Fibroblast of lung (primary cell): ENCODE measurements at regions not wholly inside any gene's neighbourhood (a gene's known extent, or its start where the extent isn't known, plus 50 kb on each side); places are given as distances from the start of the nearest gene placed in this dataset.

Experiments
- DNase-seq, 2 donors: peaks; one replicate each; pipeline versions ENCODE4 v3.0.0 to v3.0.0-alpha.2; 2010; ENCODE audit warnings: low read depth in 2 of 2
- H2AFZ ChIP-seq: 2 replicates; pipeline ENCODE4 v1.5.1; 2012; ENCODE audit warnings: low read length, control low read depth, inconsistent platforms
- H3K27ac ChIP-seq: 2 replicates; pipeline ENCODE4 v1.5.1; 2011; ENCODE audit warnings: low read length, control low read depth; ENCODE audit not compliant: insufficient read depth
- H3K27me3 ChIP-seq: 2 replicates; pipeline ENCODE4 v1.5.1; 2011; ENCODE audit warnings: mild to moderate bottlenecking, low read length; ENCODE audit not compliant: control insufficient read depth, insufficient read depth
- H3K36me3 ChIP-seq: 2 replicates; pipeline ENCODE4 v1.5.1; 2011; ENCODE audit warnings: low read length; ENCODE audit not compliant: control insufficient read depth, insufficient read depth
- H3K4me1 ChIP-seq: 2 replicates; pipeline ENCODE4 v1.5.1; 2011; ENCODE audit warnings: low read length; ENCODE audit not compliant: control insufficient read depth, insufficient read depth; ENCODE audit errors: extremely low read depth
- H3K4me2 ChIP-seq: 2 replicates; pipeline ENCODE4 v1.5.1; 2011; ENCODE audit warnings: low read length, control low read depth; ENCODE audit not compliant: insufficient read depth; ENCODE audit errors: extremely low read depth
- H3K4me3 ChIP-seq, 4 experiments: fragments of 200-600 bp in 1 of 4; sonication (generic) in 1 of 4; replicated peaks in 1 of 4; 2 replicates each; pipeline ENCODE4 v1.5.1; 2011 to 2016; ENCODE audit warnings: low read length in 4 of 4, low read depth in 3 of 4, mild to moderate bottlenecking in 3 of 4, control low read depth in 2 of 4, inconsistent platforms in 1 of 4, mixed read lengths in 1 of 4; ENCODE audit not compliant: insufficient read depth in 1 of 4; ENCODE audit errors: control extremely low read depth in 1 of 4
- H3K79me2 ChIP-seq: 2 replicates; pipeline ENCODE4 v1.5.1; 2012; ENCODE audit warnings: mild to moderate bottlenecking, low read length, inconsistent platforms; ENCODE audit not compliant: control insufficient read depth, insufficient read depth
- H3K9ac ChIP-seq: 2 replicates; pipeline ENCODE4 v1.5.1; 2011; ENCODE audit warnings: mild to moderate bottlenecking, low read length, control low read depth; ENCODE audit not compliant: insufficient read depth
- H3K9me3 ChIP-seq: 2 replicates; pipeline ENCODE4 v1.5.1; 2012; ENCODE audit warnings: low read depth, low read length; ENCODE audit not compliant: control insufficient read depth, insufficient read depth
- H4K20me1 ChIP-seq: 2 replicates; pipeline ENCODE4 v1.5.1; 2011; ENCODE audit warnings: low read length; ENCODE audit not compliant: control insufficient read depth, insufficient read depth; ENCODE audit errors: extremely low read depth
- CTCF ChIP-seq, 2 donors: IDR thresholded peaks in 1 of 2; conservative IDR thresholded peaks in 1 of 2; 1 replicate in 1 of 2; 2 replicates in 1 of 2; pipeline ENCODE4 v1.5.1; 2011 to 2012; ENCODE audit warnings: low read length in 2 of 2, control low read depth in 1 of 2, inconsistent platforms in 1 of 2, low read depth in 1 of 2, mild to moderate bottlenecking in 1 of 2
- EZH2 ChIP-seq: IDR thresholded peaks from 2 replicates; pipeline ENCODE4 v1.5.1; 2012; ENCODE audit warnings: low read length, control low read depth, mild to moderate bottlenecking; ENCODE audit errors: missing control alignments

- Histone ChIP-seq H3K36me3 (no peaks in the 10 kb centered on the region), H3K27me3 (no peaks in the 10 kb centered on the region), H3K4me1 (peaks cover 2% of the 10 kb centered on the region), H2AFZ (no peak overlapping the region), H3K4me2 (no peak overlapping the region), H4K20me1 (no peaks in the 10 kb centered on the region), H3K9me3 (no peaks in the 10 kb centered on the region), H3K27ac (no peak overlapping the region), H3K79me2 (no peaks in the 10 kb centered on the region), H3K4me3 (no peak overlapping the region), H3K9ac (no peak overlapping the region)
- no peak for TF ChIP-seq CTCF (conservative IDR thresholded peaks at IDR 0.05 in 1 of 2, IDR thresholded peaks at IDR 0.05 in 1 of 2; ENCODE audit: low read depth in 1 of 2, low read length in 2 of 2)
- TF ChIP-seq EZH2: no peak
- DNase-seq: no peak
These were observed 292.9 kb upstream of the SLC14A2 start for GRCh38 chr18:45322343-45322742.

GRCh38 chr18:45324101-45324494 lies 291.2 kb upstream of the SLC14A2 start:
- Histone ChIP-seq H3K4me2 (no peak overlapping the region), H3K9ac (no peak overlapping the region), H3K27ac (no peak overlapping the region), H4K20me1 (no peaks in the 10 kb centered on the region), H2AFZ (no peak overlapping the region), H3K4me3 (no peak overlapping the region), H3K9me3 (no peaks in the 10 kb centered on the region), H3K79me2 (no peaks in the 10 kb centered on the region), H3K36me3 (no peaks in the 10 kb centered on the region), H3K4me1 (peaks cover 2% of the 10 kb centered on the region), H3K27me3 (no peaks in the 10 kb centered on the region)
- TF ChIP-seq EZH2 (no peak), CTCF (conservative IDR thresholded peaks at IDR 0.05 in 1 of 2, IDR thresholded peaks at IDR 0.05 in 1 of 2; ENCODE audit: low read depth in 1 of 2, low read length in 2 of 2) (no peak)
- DNase-seq: no peak

- Histone ChIP-seq H3K36me3 (no peaks in the 10 kb centered on the region), H3K4me2 (no peak overlapping the region), H3K9ac (no peak overlapping the region), H3K4me1 (peaks cover 2% of the 10 kb centered on the region), H4K20me1 (no peaks in the 10 kb centered on the region), H3K27me3 (no peaks in the 10 kb centered on the region), H3K27ac (no peak overlapping the region), H2AFZ (no peak overlapping the region), H3K9me3 (no peaks in the 10 kb centered on the region), H3K79me2 (no peaks in the 10 kb centered on the region), H3K4me3 (no peak overlapping the region)
- no peak for TF ChIP-seq CTCF (conservative IDR thresholded peaks at IDR 0.05 in 1 of 2, IDR thresholded peaks at IDR 0.05 in 1 of 2; ENCODE audit: low read depth in 1 of 2, low read length in 2 of 2)
- no peak for TF ChIP-seq EZH2
- DNase-seq: peak; percentile 82 to 92
These were observed 290.7 kb upstream of the SLC14A2 start for GRCh38 chr18:45324495-45325113.
